ENCODE measurements at regions not wholly inside any gene's neighbourhood (a gene's known extent, or its start where the extent isn't known, plus 50 kb on each side); places are given as distances from the start of the nearest gene placed in this dataset.

DNA sequence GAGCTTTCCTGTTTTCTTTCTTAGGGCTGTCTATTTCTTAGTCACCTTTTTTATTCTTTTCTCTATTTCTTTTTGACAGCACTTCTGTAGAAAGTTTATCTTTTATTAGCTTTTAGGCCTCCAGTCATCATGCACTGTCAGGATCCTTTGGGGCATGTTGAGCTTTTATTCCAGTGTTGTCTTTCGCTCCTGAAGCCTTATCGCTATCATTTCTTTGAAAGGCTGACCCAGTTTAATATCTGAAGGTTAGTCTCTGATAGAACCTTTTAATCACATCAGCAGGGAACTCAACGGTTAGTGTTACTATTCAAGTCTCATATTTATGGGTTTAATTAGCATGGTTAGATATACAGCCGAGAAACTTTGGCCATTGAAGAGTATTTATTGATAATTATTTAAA, 745.9 kb downstream of the TBC1D32 start:
- DNase-seq (ENCODE audit: low read depth, low spot score): no peak
- Histone ChIP-seq H3K4me1 (ENCODE audit: control insufficient read depth, insufficient read depth, low read length) (no peaks in the 10 kb centered on the region), H3K27me3 (ENCODE audit: control insufficient read depth, insufficient read depth, low read length) (no peaks in the 10 kb centered on the region), H3K9me3 (ENCODE audit: control insufficient read depth, insufficient read depth, low read depth, low read length) (no peaks in the 10 kb centered on the region), H3K36me3 (ENCODE audit: control insufficient read depth, insufficient read depth, low read length) (no peaks in the 10 kb centered on the region), H3K27ac (ENCODE audit: low read length) (no peak overlapping the region), H3K4me3 (ENCODE audit: low read depth in 2 of 2, low read length in 2 of 2) (no peak overlapping the region)
- in situ Hi-C loops (cut with HindIII; ENCODE audit: low pct_unique_long_range_greater_than_20kb, low sequenced_read_pairs) (no loop called here), intact Hi-C loops (cut with micrococcal nuclease; ENCODE audit: unreplicated experiment) (no loop called here)
- BruUV-seq (replicated peaks): no TSS peak
- ATAC-seq: no peak
- CTCF ChIA-PET: no interaction called here
- POLR2A ChIA-PET: no interaction called here
- no peak for TF ChIP-seq SIN3A (IDR thresholded peaks at IDR 0.05; ENCODE audit: borderline replicate concordance, insufficient read depth, low read depth, low read length)
- TF ChIP-seq, protein P1, sequence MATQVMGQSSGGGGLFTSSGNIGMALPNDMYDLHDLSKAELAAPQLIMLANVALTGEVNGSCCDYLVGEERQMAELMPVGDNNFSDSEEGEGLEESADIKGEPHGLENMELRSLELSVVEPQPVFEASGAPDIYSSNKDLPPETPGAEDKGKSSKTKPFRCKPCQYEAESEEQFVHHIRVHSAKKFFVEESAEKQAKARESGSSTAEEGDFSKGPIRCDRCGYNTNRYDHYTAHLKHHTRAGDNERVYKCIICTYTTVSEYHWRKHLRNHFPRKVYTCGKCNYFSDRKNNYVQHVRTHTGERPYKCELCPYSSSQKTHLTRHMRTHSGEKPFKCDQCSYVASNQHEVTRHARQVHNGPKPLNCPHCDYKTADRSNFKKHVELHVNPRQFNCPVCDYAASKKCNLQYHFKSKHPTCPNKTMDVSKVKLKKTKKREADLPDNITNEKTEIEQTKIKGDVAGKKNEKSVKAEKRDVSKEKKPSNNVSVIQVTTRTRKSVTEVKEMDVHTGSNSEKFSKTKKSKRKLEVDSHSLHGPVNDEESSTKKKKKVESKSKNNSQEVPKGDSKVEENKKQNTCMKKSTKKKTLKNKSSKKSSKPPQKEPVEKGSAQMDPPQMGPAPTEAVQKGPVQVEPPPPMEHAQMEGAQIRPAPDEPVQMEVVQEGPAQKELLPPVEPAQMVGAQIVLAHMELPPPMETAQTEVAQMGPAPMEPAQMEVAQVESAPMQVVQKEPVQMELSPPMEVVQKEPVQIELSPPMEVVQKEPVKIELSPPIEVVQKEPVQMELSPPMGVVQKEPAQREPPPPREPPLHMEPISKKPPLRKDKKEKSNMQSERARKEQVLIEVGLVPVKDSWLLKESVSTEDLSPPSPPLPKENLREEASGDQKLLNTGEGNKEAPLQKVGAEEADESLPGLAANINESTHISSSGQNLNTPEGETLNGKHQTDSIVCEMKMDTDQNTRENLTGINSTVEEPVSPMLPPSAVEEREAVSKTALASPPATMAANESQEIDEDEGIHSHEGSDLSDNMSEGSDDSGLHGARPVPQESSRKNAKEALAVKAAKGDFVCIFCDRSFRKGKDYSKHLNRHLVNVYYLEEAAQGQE (IDR thresholded peaks at IDR 0.05; ENCODE audit: insufficient read depth in 1 of 2, low read depth in 2 of 2, low read length in 1 of 2): no peak
- TF ChIP-seq POLR2AphosphoS5 (IDR thresholded peaks at IDR 0.05; ENCODE audit: low read depth, low read length): no peak
- no peak for TF ChIP-seq TCF7L2 (IDR thresholded peaks at IDR 0.05; ENCODE audit: low read depth, low read length)
- TF ChIP-seq, protein P2, sequence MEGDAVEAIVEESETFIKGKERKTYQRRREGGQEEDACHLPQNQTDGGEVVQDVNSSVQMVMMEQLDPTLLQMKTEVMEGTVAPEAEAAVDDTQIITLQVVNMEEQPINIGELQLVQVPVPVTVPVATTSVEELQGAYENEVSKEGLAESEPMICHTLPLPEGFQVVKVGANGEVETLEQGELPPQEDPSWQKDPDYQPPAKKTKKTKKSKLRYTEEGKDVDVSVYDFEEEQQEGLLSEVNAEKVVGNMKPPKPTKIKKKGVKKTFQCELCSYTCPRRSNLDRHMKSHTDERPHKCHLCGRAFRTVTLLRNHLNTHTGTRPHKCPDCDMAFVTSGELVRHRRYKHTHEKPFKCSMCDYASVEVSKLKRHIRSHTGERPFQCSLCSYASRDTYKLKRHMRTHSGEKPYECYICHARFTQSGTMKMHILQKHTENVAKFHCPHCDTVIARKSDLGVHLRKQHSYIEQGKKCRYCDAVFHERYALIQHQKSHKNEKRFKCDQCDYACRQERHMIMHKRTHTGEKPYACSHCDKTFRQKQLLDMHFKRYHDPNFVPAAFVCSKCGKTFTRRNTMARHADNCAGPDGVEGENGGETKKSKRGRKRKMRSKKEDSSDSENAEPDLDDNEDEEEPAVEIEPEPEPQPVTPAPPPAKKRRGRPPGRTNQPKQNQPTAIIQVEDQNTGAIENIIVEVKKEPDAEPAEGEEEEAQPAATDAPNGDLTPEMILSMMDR (IDR thresholded peaks at IDR 0.05): no peak

DNA sequence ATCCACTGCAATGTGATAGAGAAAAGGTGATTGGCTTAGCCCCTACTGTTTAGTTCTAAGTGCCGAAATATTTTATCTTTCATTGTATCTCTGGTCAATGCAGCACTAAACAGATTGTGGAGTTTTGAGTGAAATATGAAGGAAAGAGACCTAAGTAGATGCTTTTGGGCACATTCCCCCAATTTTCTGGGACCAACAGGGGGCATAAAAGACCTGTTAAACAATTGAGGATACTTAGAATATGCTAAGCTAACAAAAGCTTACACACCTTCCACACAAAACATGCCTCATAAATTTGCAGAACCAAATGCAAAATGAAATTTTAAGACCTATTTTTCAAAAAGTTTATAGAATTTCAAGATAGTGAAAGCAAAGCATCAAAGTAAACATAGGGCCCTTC, 746.9 kb downstream of the TBC1D32 start:
- TF ChIP-seq, protein P2 (IDR thresholded peaks at IDR 0.05): no peak
- TF ChIP-seq, protein P1 (IDR thresholded peaks at IDR 0.05; ENCODE audit: insufficient read depth in 1 of 2, low read depth in 2 of 2, low read length in 1 of 2): no peak
- TF ChIP-seq SIN3A (IDR thresholded peaks at IDR 0.05; ENCODE audit: borderline replicate concordance, insufficient read depth, low read depth, low read length) (no peak), TCF7L2 (IDR thresholded peaks at IDR 0.05; ENCODE audit: low read depth, low read length) (no peak), POLR2AphosphoS5 (IDR thresholded peaks at IDR 0.05; ENCODE audit: low read depth, low read length) (no peak)
- ChIA-PET CTCF (no interaction called here), POLR2A (no interaction called here)
- Histone ChIP-seq H3K27me3 (ENCODE audit: control insufficient read depth, insufficient read depth, low read length) (no peaks in the 10 kb centered on the region), H3K27ac (ENCODE audit: low read length) (no peak overlapping the region), H3K36me3 (ENCODE audit: control insufficient read depth, insufficient read depth, low read length) (no peaks in the 10 kb centered on the region), H3K4me3 (ENCODE audit: low read depth in 2 of 2, low read length in 2 of 2) (no peak overlapping the region), H3K9me3 (ENCODE audit: control insufficient read depth, insufficient read depth, low read depth, low read length) (no peaks in the 10 kb centered on the region), H3K4me1 (ENCODE audit: control insufficient read depth, insufficient read depth, low read length) (no peaks in the 10 kb centered on the region)
- in situ Hi-C loops (cut with HindIII; ENCODE audit: low pct_unique_long_range_greater_than_20kb, low sequenced_read_pairs) (no loop called here), intact Hi-C loops (cut with micrococcal nuclease; ENCODE audit: unreplicated experiment) (no loop called here)
- ATAC-seq (no peak), DNase-seq (ENCODE audit: low read depth, low spot score) (no peak)
- no TSS peak for BruUV-seq (replicated peaks)
